Skeletal muscle tissue (tissue), 3 donors: ENCODE measurements at regions not wholly inside any gene's neighbourhood (a gene's known extent, or its start where the extent isn't known, plus 50 kb on each side); places are given as distances from the start of the nearest gene placed in this dataset.
A peak's percentile ranks its signal among the peaks of the same experiment; 100 is the strongest.

Experiments used
- H3K27ac ChIP-seq: one replicate; pipeline ENCODE4 v1.7.0; 2013; ENCODE audit warnings: mild to moderate bottlenecking, low read depth, low read length, inconsistent platforms
- H3K27me3 ChIP-seq, 3 donors: one replicate each; pipeline ENCODE4 v1.7.0; 2013; ENCODE audit warnings: low read length in 3 of 3; ENCODE audit not compliant: control insufficient read depth in 3 of 3, insufficient read depth in 3 of 3
- H3K36me3 ChIP-seq, 3 donors: one replicate each; pipeline ENCODE4 v1.7.0; 2013; ENCODE audit warnings: low read length in 3 of 3; ENCODE audit not compliant: control insufficient read depth in 3 of 3, insufficient read depth in 3 of 3
- H3K4me1 ChIP-seq, 3 donors: one replicate each; pipeline ENCODE4 v1.7.0; 2013; ENCODE audit warnings: low read length in 3 of 3, mild to moderate bottlenecking in 3 of 3; ENCODE audit not compliant: control insufficient read depth in 3 of 3, insufficient read depth in 3 of 3
- H3K4me3 ChIP-seq, 3 donors: one replicate each; pipeline ENCODE4 v1.7.0; 2013; ENCODE audit warnings: low read length in 3 of 3
- H3K9ac ChIP-seq, 3 donors: one replicate each; pipeline ENCODE4 v1.7.0; 2013; ENCODE audit warnings: low read length in 3 of 3, mild to moderate bottlenecking in 3 of 3, moderate library complexity in 2 of 3, low read depth in 1 of 3
- H3K9me3 ChIP-seq, 3 donors: one replicate each; pipeline ENCODE4 v1.7.0; 2013; ENCODE audit warnings: low read length in 3 of 3; ENCODE audit not compliant: control insufficient read depth in 3 of 3
- donor health status: Osteomylitis.

DNA sequence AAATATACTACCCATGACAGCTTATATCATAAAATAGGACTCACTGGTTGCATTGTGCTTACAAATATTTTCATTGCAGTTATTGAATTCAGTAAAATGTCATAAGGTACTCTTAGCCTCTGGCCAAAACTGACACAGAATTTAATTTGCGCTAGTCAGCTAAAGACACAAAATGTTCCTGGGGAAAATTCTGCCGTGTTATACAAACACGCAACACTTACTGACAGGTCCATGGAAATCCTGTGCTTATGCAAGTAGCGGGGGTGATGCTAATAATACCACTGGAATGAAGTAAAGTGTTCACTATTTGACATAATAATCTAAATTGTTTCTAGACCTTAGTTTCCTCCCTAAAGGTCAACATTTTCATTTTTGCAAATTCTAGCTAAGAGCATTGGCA lies 354.4 kb upstream of the RSPO3 start:
- H3K9ac ChIP-seq, result no peak overlapping the region
- no peaks in the 10 kb centered on the region for H3K9me3 ChIP-seq
- no peaks in the 10 kb centered on the region for H3K4me1 ChIP-seq
- H3K27ac ChIP-seq, result no peak overlapping the region
- H3K4me3 ChIP-seq, result no peak overlapping the region
- no peaks in the 10 kb centered on the region for H3K27me3 ChIP-seq
- no peaks in the 10 kb centered on the region for H3K36me3 ChIP-seq

DNA sequence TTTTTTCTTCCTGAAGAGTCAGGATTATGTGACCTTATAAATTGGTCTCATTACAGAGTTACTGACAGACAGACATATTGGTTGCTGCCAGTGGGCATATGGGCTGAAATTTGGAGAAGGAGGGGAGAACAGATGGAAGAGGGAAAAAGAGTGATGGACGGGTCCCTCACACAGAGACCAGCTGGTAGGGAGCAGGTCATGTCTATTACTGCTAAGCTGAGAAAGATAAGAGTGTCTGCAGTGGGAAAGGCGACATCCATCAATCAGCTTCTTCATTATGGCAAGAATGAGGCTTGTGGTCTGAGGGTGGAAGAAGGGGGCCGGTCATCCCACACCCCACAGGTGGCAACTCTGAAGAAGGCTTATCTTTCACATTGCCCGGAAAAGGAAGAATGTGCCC lies 353.8 kb upstream of the RSPO3 start:
- Histone ChIP-seq H3K9ac (no peak overlapping the region), H3K27me3 (no peaks in the 10 kb centered on the region), H3K27ac (no peak overlapping the region), H3K4me1 (no peaks in the 10 kb centered on the region), H3K9me3 (no peaks in the 10 kb centered on the region), H3K4me3 (no peak overlapping the region), H3K36me3 (no peaks in the 10 kb centered on the region)

DNA sequence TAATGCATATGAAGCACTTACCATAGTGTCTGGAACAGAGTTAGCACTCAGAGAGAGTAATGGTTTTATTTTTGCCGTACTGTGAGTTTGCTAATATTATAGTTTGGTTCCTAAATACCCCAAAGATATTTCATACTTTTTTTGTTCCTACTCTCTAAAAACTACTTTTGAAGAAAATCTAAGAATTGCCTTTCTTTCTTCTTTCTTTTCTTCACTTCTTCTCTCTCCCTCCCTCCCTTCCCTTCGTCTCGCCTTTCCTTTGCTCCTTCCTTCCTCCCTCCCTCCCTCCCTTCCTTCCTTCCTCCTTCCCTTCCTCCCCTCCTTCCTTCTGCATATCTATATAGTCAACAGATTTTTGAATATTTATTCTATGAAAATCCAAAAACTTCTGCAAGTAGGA lies 351.7 kb upstream of the RSPO3 start:
- H3K9me3 ChIP-seq, result no peaks in the 10 kb centered on the region
- H3K4me1 ChIP-seq, result no peaks in the 10 kb centered on the region
- no peaks in the 10 kb centered on the region for H3K36me3 ChIP-seq
- H3K4me3 ChIP-seq, result no peak overlapping the region
- no peak overlapping the region for H3K27ac ChIP-seq
- no peaks in the 10 kb centered on the region for H3K27me3 ChIP-seq
- H3K9ac ChIP-seq, result no peak overlapping the region

DNA sequence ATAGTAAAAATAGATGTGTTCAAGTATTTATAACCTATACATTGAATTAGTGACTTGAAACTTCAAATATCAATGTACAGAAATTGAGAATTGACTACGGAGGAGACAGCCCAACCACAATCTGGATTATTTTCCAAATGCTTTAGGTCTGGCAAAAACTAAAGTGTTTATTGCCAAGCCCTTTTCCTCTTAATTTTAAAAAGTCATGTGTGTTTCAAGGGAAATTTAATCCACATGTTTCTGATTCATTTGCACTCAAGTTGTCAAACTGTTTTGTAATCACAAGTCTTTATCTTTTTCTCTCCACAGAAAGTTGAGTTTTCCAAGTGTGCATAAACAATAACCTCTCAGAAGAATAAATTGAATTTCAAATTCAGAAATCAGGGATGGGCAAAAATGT lies 350.8 kb upstream of the RSPO3 start:
- no peaks in the 10 kb centered on the region for H3K27me3 ChIP-seq
- no peaks in the 10 kb centered on the region for H3K4me1 ChIP-seq
- H3K36me3 ChIP-seq, result no peaks in the 10 kb centered on the region
- no peaks in the 10 kb centered on the region for H3K9me3 ChIP-seq
- no peak overlapping the region for H3K27ac ChIP-seq
- no peak overlapping the region for H3K9ac ChIP-seq
- no peak overlapping the region for H3K4me3 ChIP-seq

DNA sequence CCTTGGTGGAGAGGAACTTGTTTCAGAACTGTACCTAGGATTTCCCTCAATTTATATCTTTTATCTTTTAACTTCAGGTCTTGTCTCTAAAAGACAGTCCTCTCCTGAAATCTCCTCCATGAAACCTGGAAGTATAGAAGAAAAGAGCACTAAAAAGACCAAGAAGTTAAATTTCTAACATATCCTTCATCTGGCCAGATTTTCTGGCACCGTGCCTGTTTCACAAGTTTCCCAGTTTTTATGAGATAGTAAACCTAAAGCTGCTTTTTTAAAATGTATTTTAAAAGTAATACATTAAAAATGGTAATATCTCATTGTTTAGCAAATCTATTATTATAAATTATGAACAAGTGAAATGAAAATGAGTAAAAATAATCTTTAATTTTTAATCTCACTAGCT lies 348.3 kb upstream of the RSPO3 start:
- no peaks in the 10 kb centered on the region for H3K36me3 ChIP-seq

DNA sequence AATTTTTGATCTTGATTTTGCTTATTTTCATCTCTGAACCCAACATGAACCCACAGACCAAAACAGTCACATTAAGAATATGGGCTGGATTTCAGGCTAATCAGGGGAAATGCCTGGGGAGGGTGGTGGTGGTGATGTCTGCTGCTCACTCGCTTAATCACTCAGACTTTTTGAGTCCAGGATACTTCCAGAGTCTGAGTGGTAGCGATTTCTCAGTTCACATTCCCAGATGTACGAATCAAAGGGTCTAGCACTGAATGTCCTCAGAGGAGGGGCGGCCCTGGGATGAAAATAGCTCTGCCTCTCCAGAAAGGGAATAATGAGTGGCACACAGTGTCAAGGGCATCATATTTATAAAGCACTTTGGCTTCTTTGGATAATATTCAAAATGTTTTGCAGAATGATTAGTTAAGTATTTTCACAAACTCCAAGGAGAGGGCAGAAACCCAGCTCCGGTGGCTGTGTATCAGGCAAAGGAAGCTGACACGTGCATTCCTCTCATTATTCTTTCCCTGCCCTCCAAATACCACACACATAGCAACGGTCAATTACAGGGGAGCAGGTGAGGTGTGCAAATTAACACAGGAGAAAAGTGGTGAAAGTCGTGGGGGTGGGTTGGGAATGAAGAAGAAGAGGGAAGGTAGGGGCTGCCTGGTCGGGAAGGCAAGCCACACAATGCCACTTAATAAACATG lies 345.2 kb upstream of the RSPO3 start:
- no peaks in the 10 kb centered on the region for H3K9me3 ChIP-seq
- no peak overlapping the region for H3K4me3 ChIP-seq
- H3K27me3 ChIP-seq, result no peaks in the 10 kb centered on the region
- H3K36me3 ChIP-seq, result no peaks in the 10 kb centered on the region
- peak overlapping the region in 1 of 3 donors; percentile 25 for H3K9ac ChIP-seq
- H3K27ac ChIP-seq, result no peak overlapping the region
- H3K4me1 ChIP-seq, result peaks cover 0 to 5% (median 4%) of the 10 kb centered on the region in 3 donors

More for the DNA sequence above, 348.3 kb upstream of the RSPO3 start:
- H3K4me3 ChIP-seq, result no peak overlapping the region
- H3K9ac ChIP-seq, result no peak overlapping the region
- no peaks in the 10 kb centered on the region for H3K27me3 ChIP-seq
- no peaks in the 10 kb centered on the region for H3K9me3 ChIP-seq
- peaks cover 0 to 5% (median 4%) of the 10 kb centered on the region in 3 donors for H3K4me1 ChIP-seq
- H3K27ac ChIP-seq, result no peak overlapping the region

DNA sequence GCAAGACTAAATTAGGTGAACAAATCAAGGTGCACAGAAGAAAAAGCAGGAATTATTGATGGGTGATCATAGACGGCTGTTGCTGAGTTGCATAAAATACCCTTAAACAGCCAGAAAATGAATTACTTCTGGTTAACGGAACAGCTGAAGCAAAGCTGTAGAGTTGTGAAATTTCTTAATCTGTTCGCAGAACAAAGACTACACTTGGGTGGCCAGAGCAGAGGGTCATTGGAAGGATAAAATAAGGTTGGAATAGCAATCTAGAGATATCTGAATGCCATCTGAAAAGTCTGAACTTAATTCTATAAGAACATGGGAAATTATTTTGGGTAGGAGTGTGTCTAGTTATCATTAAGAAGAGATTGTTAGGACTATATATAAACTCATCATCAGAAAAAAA lies 339.1 kb upstream of the RSPO3 start:
- Histone ChIP-seq H3K9ac (no peak overlapping the region), H3K27me3 (no peaks in the 10 kb centered on the region), H3K4me3 (no peak overlapping the region), H3K27ac (no peak overlapping the region), H3K36me3 (no peaks in the 10 kb centered on the region), H3K9me3 (no peaks in the 10 kb centered on the region), H3K4me1 (no peaks in the 10 kb centered on the region)

DNA sequence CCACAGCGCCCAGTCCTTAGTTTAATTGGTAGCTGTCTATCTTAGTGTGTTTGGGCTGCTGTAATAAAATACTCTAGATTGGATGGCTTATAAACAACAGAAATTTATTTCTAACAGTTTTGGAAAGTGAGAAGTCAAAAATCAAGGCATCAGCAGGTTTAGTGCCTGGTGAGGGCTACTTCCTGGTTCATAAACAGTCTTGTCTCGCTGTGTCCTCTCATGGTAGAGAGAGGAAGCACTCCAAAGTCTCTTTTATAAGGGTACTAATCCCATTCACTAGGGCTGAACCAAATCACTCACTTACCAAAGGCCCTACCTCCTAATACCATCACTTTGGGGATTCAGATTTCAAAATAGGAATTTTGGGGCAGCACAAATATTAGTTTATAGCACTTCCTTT lies 336.9 kb upstream of the RSPO3 start:
- H3K9ac ChIP-seq, result no peak overlapping the region
- H3K27ac ChIP-seq, result no peak overlapping the region
- no peak overlapping the region for H3K4me3 ChIP-seq
- no peaks in the 10 kb centered on the region for H3K4me1 ChIP-seq
- H3K9me3 ChIP-seq, result no peaks in the 10 kb centered on the region
- no peaks in the 10 kb centered on the region for H3K36me3 ChIP-seq
- no peaks in the 10 kb centered on the region for H3K27me3 ChIP-seq

DNA sequence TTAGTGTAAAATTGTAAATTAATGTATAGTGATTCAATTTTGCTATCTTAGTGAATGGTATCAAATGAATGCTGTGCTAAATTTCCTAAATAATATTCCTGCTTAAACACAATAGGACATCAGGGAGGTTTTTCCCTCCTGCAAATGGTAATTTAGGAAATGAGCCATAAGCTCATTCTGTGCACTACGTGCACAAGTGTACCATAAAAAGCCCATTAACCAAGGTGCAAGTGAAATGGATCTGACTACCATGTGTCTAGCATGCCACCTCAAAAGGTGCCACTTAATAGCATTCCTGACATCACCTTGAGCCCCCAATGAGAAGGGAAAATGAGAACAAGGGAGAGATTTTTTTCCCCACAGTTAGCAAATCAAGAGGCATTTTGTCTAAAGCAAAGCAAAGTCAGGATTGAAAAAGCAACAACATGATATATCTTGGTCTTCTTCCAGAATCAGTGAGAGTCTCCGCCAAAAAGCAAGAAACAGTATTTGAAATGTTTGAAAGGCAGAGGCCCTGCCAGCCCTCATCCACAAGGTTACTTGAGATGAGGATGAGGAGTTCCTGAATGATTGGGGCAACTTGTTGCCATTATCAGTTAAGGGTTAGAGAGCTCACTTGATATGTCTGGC lies 334.2 kb upstream of the RSPO3 start:
- H3K27me3 ChIP-seq, result no peaks in the 10 kb centered on the region
- no peaks in the 10 kb centered on the region for H3K9me3 ChIP-seq
- H3K9ac ChIP-seq, result no peak overlapping the region
- H3K4me3 ChIP-seq, result no peak overlapping the region
- H3K27ac ChIP-seq, result no peak overlapping the region
- no peaks in the 10 kb centered on the region for H3K4me1 ChIP-seq
- H3K36me3 ChIP-seq, result no peaks in the 10 kb centered on the region

DNA sequence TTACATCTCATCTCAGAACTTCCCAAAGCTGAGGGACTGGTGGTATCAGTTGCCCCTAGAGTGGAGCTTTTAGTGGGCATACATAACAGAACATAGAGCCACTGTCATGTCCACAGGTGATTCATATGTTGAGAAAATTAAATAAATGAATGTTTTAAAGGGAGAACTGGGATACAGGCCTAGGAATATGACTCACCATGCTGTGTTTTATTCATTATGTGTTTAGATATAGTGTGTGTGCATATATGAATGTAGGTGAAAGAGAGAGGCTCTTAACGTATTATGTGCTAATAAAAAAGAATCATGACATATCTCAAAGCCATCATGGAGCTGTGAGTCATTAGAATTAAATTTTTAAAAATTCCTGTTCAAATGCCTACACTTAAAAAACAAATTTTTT lies 332.2 kb upstream of the RSPO3 start:
- H3K36me3 ChIP-seq, result no peaks in the 10 kb centered on the region
- H3K9ac ChIP-seq, result no peak overlapping the region
- no peaks in the 10 kb centered on the region for H3K27me3 ChIP-seq

More for the DNA sequence above, 332.2 kb upstream of the RSPO3 start:
- Histone ChIP-seq H3K4me3 (no peak overlapping the region), H3K4me1 (no peaks in the 10 kb centered on the region), H3K9me3 (no peaks in the 10 kb centered on the region), H3K27ac (no peak overlapping the region)
